ENCODE measurements at regions not wholly inside any gene's neighbourhood (a gene's known extent, or its start where the extent isn't known, plus 50 kb on each side); places are given as distances from the start of the nearest gene placed in this dataset.

DNA sequence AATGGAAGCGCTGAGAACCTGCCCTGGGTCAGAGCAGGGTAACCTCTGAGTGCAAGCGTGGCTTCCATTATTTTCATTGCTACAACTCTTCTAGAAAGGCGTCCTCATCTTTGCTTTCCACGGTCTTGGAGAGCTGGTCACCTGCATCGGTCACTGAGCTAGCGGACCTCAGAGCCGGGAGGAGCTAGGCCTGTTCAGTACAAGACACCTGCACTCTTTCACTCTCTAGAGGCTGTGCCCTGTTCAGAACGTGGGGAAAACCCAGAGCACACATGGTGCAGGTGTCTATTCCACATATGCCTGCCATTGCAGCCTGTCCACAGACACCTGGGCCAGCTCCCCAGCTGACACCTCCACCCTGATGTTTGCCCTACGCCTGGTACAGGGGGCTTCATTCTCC is 147.8 kb upstream of the IRX2 start (continued):
- TF ChIP-seq, protein P1, sequence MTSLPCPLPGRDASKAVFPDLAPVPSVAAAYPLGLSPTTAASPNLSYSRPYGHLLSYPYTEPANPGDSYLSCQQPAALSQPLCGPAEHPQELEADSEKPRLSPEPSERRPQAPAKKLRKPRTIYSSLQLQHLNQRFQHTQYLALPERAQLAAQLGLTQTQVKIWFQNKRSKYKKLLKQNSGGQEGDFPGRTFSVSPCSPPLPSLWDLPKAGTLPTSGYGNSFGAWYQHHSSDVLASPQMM (CRISPR knock-in tag; IDR thresholded peaks at IDR 0.05) = no peak
- no peak for TF ChIP-seq MYBL2 (IDR thresholded peaks at IDR 0.05; ENCODE audit: low read depth)
- TF ChIP-seq MYBL2 (CRISPR knock-in tag; IDR thresholded peaks at IDR 0.05; ENCODE audit: borderline replicate concordance) = no peak

DNA sequence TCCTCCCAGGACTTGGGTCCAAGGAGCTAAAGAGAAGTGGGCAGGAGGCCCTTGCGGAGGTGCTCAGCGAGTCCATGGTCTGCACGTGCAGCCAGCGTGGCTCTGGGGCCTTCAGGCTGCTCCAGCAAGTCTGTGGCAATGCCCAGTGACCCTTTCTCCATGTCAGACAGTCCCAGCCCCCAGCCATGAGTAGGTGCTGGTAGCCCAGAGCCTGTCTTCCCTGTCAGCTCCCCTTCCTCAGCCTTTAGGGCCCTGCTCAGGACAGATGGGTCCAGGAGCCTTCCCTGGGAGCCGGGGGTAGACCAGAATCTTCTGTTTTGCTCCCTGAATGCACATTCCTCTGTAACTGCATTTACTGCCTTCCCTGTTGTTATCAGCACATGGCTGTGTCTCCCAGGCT is 147.2 kb upstream of the IRX2 start:
- Histone ChIP-seq H3K4me3 (no peak overlapping the region), H2AFZ (ENCODE audit: low read depth, low read length) (no peak overlapping the region), H3K9ac (ENCODE audit: insufficient read depth in 1 of 2, low read depth in 2 of 2, low read length in 2 of 2) (no peak overlapping the region), H3K79me2 (ENCODE audit: control insufficient read depth, insufficient read depth, low read length) (no peaks in the 10 kb centered on the region), H3K36me3 (ENCODE audit: control insufficient read depth, insufficient read depth, low read length) (no peaks in the 10 kb centered on the region), H3K9me1 (ENCODE audit: control insufficient read depth, insufficient read depth, low read length) (no peaks in the 10 kb centered on the region), H3K27me3 (ENCODE audit: control insufficient read depth in 2 of 2, insufficient read depth in 2 of 2, low read length in 2 of 2) (peaks cover 2 to 25% of the 10 kb centered on the region in 2 experiments; a peak in 3 of 5 replicates), H3K9me3 (replicated peaks; ENCODE audit: control insufficient read depth, insufficient read depth, low read depth, low read length) (no peaks in the 10 kb centered on the region), H3K4me2 (ENCODE audit: insufficient read depth, low read length) (no peak overlapping the region), H3K4me1 (replicated peaks in 1 of 2; ENCODE audit: control insufficient read depth in 2 of 2, insufficient read depth in 2 of 2, low read length in 2 of 2) (no peaks in the 10 kb centered on the region), H3K27ac (ENCODE audit: extremely low read depth, low read depth, low read length) (no peak overlapping the region), H4K20me1 (replicated peaks; ENCODE audit: control insufficient read depth, insufficient read depth, low read length) (no peaks in the 10 kb centered on the region)
- intact Hi-C loops (cut with micrococcal nuclease) (no loop called here), in situ Hi-C loops (cut with MboI) (no loop called here)
- BruUV-seq (replicated peaks) = no TSS peak
- 5% methylated on average over 5 of the region's 5 CpGs for WGBS (ENCODE audit: insufficient coverage, low coverage, missing lambda C conversion rate)
- ATAC-seq (no peak), DNase-seq (ENCODE audit: extremely low read depth in 1 of 4, low spot score in 3 of 4) (no peak), FAIRE-seq (no peak)
- POLR2A ChIA-PET = no interaction called here
- CTCF ChIA-PET (ENCODE audit: low intra/inter-chr PET ratio) = no interaction called here
- TF ChIP-seq, protein P2, sequence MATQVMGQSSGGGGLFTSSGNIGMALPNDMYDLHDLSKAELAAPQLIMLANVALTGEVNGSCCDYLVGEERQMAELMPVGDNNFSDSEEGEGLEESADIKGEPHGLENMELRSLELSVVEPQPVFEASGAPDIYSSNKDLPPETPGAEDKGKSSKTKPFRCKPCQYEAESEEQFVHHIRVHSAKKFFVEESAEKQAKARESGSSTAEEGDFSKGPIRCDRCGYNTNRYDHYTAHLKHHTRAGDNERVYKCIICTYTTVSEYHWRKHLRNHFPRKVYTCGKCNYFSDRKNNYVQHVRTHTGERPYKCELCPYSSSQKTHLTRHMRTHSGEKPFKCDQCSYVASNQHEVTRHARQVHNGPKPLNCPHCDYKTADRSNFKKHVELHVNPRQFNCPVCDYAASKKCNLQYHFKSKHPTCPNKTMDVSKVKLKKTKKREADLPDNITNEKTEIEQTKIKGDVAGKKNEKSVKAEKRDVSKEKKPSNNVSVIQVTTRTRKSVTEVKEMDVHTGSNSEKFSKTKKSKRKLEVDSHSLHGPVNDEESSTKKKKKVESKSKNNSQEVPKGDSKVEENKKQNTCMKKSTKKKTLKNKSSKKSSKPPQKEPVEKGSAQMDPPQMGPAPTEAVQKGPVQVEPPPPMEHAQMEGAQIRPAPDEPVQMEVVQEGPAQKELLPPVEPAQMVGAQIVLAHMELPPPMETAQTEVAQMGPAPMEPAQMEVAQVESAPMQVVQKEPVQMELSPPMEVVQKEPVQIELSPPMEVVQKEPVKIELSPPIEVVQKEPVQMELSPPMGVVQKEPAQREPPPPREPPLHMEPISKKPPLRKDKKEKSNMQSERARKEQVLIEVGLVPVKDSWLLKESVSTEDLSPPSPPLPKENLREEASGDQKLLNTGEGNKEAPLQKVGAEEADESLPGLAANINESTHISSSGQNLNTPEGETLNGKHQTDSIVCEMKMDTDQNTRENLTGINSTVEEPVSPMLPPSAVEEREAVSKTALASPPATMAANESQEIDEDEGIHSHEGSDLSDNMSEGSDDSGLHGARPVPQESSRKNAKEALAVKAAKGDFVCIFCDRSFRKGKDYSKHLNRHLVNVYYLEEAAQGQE (IDR thresholded peaks at IDR 0.05; ENCODE audit: borderline replicate concordance) = no peak
- TF ChIP-seq, protein P2 (CRISPR knock-in tag; IDR thresholded peaks at IDR 0.05; ENCODE audit: low read depth) = no peak
- TF ChIP-seq, protein P3, sequence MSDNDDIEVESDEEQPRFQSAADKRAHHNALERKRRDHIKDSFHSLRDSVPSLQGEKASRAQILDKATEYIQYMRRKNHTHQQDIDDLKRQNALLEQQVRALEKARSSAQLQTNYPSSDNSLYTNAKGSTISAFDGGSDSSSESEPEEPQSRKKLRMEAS (CRISPR knock-in tag; IDR thresholded peaks at IDR 0.05) = no peak
- TF ChIP-seq FOXK1 (CRISPR knock-in tag; IDR thresholded peaks at IDR 0.05; ENCODE audit: borderline replicate concordance) (no peak), POLR2G (IDR thresholded peaks at IDR 0.05; ENCODE audit: low read depth, low read length) (no peak)
- TF ChIP-seq, protein P4, sequence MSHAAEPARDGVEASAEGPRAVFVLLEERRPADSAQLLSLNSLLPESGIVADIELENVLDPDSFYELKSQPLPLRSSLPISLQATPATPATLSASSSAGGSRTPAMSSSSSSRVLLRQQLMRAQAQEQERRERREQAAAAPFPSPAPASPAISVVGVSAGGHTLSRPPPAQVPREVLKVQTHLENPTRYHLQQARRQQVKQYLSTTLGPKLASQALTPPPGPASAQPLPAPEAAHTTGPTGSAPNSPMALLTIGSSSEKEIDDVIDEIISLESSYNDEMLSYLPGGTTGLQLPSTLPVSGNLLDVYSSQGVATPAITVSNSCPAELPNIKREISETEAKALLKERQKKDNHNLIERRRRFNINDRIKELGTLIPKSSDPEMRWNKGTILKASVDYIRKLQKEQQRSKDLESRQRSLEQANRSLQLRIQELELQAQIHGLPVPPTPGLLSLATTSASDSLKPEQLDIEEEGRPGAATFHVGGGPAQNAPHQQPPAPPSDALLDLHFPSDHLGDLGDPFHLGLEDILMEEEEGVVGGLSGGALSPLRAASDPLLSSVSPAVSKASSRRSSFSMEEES (CRISPR knock-in tag; IDR thresholded peaks at IDR 0.05) = no peak
- TF ChIP-seq, protein P5, sequence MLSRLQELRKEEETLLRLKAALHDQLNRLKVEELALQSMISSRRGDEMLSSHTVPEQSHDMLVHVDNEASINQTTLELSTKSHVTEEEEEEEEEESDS (CRISPR knock-in tag; IDR thresholded peaks at IDR 0.05) = no peak
